HepG2 (cell line): ENCODE measurements at regions not wholly inside any gene's neighbourhood (a gene's known extent, or its start where the extent isn't known, plus 50 kb on each side); places are given as distances from the start of the nearest gene placed in this dataset.

Experiments
- ARNT ChIP-seq: fragments of 450-650 bp; IDR thresholded peaks from 2 replicates; pipeline ENCODE4 v1.6.1; 2017
- CREM ChIP-seq, 2 experiments: sonication (generic) in 1 of 2; formaldehyde crosslinking in 1 of 2; IDR thresholded peaks; 2 replicates each; pipeline versions ENCODE4 v1.4.0 to v1.6.1; 2016 to 2020; ENCODE audit warnings: antibody characterized with exemption in 1 of 2, mild to moderate bottlenecking in 1 of 2, missing genetic modification reagents in 1 of 2
- CTCF ChIP-seq: sonication (generic); formaldehyde crosslinking; IDR thresholded peaks from 2 replicates; pipeline ENCODE4 v1.5.0; 2020; ENCODE audit warnings: mild to moderate bottlenecking, missing genetic modification reagents, moderate library complexity
- KDM4B ChIP-seq: sonication (generic); formaldehyde crosslinking; IDR thresholded peaks from 2 replicates; pipeline ENCODE4 v1.4.0; 2020; ENCODE audit warnings: missing genetic modification reagents
- MTF2 ChIP-seq: sonication (generic); formaldehyde crosslinking; IDR thresholded peaks from 2 replicates; pipeline ENCODE4 v1.5.0; 2020; ENCODE audit warnings: missing genetic modification reagents, borderline replicate concordance
- RAD51 ChIP-seq: fragments of 450-650 bp; IDR thresholded peaks from 2 replicates; pipeline ENCODE4 v1.6.1; 2016; ENCODE audit warnings: borderline replicate concordance
- ZNF317 ChIP-seq: sonication (generic); formaldehyde crosslinking; IDR thresholded peaks from 2 replicates; pipeline ENCODE4 v1.5.0; 2020; ENCODE audit warnings: mild to moderate bottlenecking, missing genetic modification reagents
- ZNF552 ChIP-seq: sonication (generic); formaldehyde crosslinking; IDR thresholded peaks from 2 replicates; pipeline ENCODE4 v1.9.0; 2022; ENCODE audit warnings: missing genetic modification reagents, mild to moderate bottlenecking, borderline replicate concordance
- TF ChIP-seq, protein P1 (sequence below): IDR thresholded peaks from 2 replicates; pipeline ENCODE4 v1.6.1; 2016; ENCODE audit warnings: missing compliant biosample characterization, missing genetic modification reagents, borderline replicate concordance
- TF ChIP-seq, protein P2 (sequence below): IDR thresholded peaks from 2 replicates; pipeline ENCODE4 v1.6.1; 2016; ENCODE audit warnings: low read depth, control low read depth

DNA sequence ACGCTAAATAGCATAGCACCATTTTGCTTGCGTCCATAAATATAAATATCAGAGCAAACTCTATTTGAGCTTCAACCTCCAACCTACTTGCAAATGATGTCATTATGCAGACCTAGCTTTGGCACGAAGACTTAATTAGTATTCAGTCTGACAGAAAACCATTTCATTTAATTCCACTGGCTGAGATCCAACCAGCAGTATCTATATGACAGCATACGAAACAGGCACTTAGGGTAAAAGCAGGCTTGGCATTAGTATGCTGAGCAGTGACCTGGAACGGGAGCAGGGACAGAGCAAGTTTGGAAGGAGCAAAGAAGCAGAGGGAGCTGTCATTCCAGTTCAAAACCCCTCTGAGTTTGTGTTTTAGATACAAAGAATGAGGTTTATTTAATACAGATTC lies 312.5 kb upstream of the CHRM2 start:
- TF ChIP-seq ZNF317: no peak
- TF ChIP-seq, protein P1, sequence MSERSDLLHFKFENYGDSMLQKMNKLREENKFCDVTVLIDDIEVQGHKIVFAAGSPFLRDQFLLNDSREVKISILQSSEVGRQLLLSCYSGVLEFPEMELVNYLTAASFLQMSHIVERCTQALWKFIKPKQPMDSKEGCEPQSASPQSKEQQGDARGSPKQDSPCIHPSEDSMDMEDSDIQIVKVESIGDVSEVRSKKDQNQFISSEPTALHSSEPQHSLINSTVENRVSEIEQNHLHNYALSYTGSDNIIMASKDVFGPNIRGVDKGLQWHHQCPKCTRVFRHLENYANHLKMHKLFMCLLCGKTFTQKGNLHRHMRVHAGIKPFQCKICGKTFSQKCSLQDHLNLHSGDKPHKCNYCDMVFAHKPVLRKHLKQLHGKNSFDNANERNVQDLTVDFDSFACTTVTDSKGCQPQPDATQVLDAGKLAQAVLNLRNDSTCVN (CRISPR knock-in tag): no peak
- TF ChIP-seq KDM4B (CRISPR knock-in tag): no peak
- TF ChIP-seq RAD51: no peak
- TF ChIP-seq CREM (IDR thresholded peaks at IDR 0.05): no peak
- no peak for TF ChIP-seq CREM (CRISPR knock-in tag; IDR thresholded peaks at IDR 0.05)
- no peak for TF ChIP-seq ZNF552
- TF ChIP-seq, protein P2, sequence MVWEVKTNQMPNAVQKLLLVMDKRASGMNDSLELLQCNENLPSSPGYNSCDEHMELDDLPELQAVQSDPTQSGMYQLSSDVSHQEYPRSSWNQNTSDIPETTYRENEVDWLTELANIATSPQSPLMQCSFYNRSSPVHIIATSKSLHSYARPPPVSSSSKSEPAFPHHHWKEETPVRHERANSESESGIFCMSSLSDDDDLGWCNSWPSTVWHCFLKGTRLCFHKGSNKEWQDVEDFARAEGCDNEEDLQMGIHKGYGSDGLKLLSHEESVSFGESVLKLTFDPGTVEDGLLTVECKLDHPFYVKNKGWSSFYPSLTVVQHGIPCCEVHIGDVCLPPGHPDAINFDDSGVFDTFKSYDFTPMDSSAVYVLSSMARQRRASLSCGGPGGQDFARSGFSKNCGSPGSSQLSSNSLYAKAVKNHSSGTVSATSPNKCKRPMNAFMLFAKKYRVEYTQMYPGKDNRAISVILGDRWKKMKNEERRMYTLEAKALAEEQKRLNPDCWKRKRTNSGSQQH: no peak
- no peak for TF ChIP-seq MTF2 (CRISPR knock-in tag)
- no peak for TF ChIP-seq CTCF (CRISPR knock-in tag)
- TF ChIP-seq ARNT: no peak
